GM18520 (cell line): ENCODE measurements at regions not wholly inside any gene's neighbourhood (a gene's known extent, or its start where the extent isn't known, plus 50 kb on each side); places are given as distances from the start of the nearest gene placed in this dataset.
"Not testable (repeated sequence)": the region's sequence is repeated elsewhere in the genome, so short reads cannot be mapped to it uniquely, and the experiment has no call there.

ENCODE experiments used
- ATAC-seq: cut with Tn5 transposase; IDR thresholded peaks from one replicate; pipeline ENCODE4 v1.9.1; 2021; ENCODE audit not compliant: unreplicated experiment

DNA sequence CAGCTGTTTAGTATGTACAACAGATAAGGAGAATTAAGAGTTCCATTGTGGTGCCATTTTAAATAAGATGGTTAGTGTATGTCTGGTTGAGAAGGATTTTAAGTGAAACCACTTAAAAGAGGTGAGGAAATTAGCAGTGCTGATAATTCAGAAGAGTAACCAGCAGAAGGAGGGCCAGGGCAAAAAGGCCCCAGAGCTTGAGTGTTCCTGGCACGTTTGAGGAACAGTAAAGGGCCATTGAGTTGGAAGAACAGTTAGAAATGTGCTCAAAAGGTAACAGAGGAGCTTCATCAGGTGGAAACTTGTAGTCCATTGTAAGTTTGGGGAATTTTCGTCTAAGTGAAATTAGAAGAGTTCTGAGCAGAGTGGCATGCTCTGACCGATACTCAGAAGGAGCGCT lies 606.2 kb upstream of the ZFP42 start:
- ATAC-seq = no peak

- no peak for ATAC-seq
These were observed 604.9 kb upstream of the ZFP42 start for GRCh38 chr4:187390646-187391045.

- ATAC-seq = no peak
These were observed 601.8 kb upstream of the ZFP42 start for GRCh38 chr4:187393531-187394344.

DNA sequence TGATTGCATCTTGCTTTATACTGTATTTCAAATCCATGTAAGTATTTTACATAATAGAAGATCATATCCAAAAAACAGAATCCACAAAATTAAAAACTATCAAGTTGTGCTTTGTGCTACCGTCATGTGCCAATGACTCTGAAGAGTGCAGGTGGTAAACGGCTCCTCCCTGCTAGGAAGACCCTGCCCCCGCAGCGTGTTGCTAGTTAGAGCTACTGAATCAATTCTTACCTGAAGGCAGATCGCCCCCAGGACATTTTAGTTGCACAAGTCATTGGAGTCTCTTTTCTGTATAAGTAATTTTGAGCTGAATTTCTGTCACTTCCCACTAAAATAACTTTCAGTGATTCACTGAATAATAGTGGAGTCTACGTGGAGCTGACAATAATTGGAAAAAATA lies 599.5 kb upstream of the ZFP42 start:
- ATAC-seq = no peak

- not testable (repeated sequence) for ATAC-seq
These were observed 587.1 kb upstream of the ZFP42 start for GRCh38 chr4:187408447-187408846.

DNA sequence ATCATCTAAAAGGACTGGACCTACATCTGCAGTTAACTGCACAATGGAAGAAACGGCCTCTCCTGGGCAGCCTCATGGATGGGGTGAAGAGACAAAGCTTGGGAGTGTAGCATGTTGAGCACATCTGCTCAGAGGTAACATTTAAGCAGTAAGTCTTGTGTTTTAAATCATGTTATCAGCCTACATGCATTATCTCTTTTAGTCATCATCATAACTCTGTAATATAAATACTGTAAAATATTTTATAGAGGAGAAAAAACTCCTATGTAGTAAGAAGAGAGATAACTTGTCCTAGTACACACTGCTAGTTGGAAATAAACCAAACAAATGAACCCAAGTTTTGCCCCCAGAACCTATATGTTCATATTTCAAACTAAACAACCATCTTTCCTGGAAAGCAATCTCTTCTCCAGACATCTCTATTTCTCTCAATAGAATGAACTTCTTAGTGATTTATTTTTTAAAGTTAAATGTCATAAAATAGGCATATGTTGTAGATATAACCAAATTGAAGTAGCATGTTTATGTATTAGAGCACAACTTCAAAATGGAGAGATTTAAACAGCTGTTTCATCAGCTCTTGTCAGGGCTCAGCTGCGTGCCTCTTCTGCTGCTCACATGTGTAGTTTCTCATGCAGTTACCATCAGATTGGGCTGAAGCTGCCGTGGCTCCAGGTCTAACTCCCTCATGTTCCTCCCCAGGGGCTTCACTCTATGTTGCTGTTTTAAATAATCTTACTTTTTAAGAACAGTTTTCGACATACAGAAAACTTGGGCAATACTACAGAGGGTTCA lies 581.8 kb upstream of the ZFP42 start:
- no peak for ATAC-seq

GRCh38 chr4:187414716-187415115 lies 580.9 kb upstream of the ZFP42 start:
- no peak for ATAC-seq

- ATAC-seq = no peak
These were observed 580.3 kb upstream of the ZFP42 start for GRCh38 chr4:187415231-187415630.

- ATAC-seq = no peak
These were observed 579.4 kb upstream of the ZFP42 start for GRCh38 chr4:187416216-187416615.

- no peak for ATAC-seq
These were observed 577.9 kb upstream of the ZFP42 start for GRCh38 chr4:187417721-187418120.

- ATAC-seq = no peak
These were observed 572.9 kb upstream of the ZFP42 start for GRCh38 chr4:187422655-187423054.

GRCh38 chr4:187424636-187425035 lies 570.9 kb upstream of the ZFP42 start:
- ATAC-seq = no peak

- no peak for ATAC-seq
These were observed 569.1 kb upstream of the ZFP42 start for GRCh38 chr4:187426511-187426910.

- ATAC-seq = no peak
These were observed 563.3 kb upstream of the ZFP42 start for GRCh38 chr4:187432310-187432709.

GRCh38 chr4:187433141-187433540 lies 562.4 kb upstream of the ZFP42 start:
- ATAC-seq = no peak

DNA sequence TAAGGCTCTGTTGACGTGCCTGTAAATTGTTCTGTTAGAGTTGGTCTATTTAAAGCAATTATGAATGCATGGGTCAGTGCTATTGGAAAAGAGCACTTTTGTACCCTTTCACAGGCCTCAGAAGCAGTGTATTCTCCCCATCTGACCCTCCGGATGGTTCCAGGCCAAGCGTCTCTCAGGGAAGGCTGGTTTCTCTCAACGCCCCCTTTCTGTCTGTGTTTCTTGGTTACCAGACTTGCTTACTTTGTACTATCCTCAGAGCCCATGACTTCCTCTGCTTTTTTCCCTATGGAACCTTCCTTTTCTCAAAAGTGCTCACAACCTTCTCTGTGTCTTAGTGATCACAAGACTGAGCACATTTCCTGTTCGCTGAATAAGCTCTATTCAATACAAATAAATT lies 559.3 kb upstream of the ZFP42 start:
- no peak for ATAC-seq

- ATAC-seq = no peak
These were observed 551.5 kb upstream of the ZFP42 start for GRCh38 chr4:187444061-187444460.

GRCh38 chr4:187449702-187450101 lies 545.9 kb upstream of the ZFP42 start:
- ATAC-seq = no peak

- ATAC-seq = no peak
These were observed 543.8 kb upstream of the ZFP42 start for GRCh38 chr4:187451776-187452175.

DNA sequence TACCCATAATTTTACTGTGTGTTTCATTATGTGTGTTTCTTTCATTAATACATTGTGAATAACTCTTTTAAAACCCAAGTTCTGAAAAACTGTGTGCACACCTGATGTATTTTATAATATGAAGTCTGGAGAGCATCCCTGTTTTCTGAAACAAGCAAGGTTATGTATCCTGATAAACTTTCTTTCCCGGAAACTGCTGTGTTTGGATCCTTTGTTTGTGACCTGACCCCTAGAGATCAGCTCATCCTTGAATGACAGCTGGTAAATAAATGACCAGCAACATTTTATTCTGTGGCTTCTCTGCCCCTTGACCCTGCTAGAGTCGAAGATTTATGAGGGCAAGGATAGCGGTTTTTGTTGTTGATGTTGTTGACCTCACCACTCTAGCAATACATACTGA lies 535.6 kb upstream of the ZFP42 start:
- no peak for ATAC-seq

DNA sequence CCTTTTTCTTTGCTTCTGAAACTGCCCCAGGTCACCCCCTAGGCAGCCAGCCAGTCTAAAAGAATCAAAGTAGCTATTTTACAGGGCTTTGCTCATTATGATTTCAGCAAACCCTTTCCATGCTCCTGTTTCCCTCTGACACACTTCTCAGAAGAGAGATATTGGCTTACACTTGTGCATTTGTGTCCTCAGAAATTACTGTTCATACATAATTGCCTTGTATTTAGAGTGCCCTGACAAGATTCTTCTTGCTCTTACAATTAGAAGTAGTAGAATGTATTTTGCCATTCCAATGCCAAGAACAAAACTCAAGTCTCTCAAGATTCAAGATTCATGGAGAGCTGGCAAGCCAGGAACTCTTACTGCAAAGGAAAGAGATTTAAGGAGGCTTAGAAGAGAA lies 531.0 kb upstream of the ZFP42 start:
- no peak for ATAC-seq

GRCh38 chr4:187467224-187467623 lies 528.3 kb upstream of the ZFP42 start:
- no peak for ATAC-seq
